GM18519 (cell line): ENCODE measurements at regions not wholly inside any gene's neighbourhood (a gene's known extent, or its start where the extent isn't known, plus 50 kb on each side); places are given as distances from the start of the nearest gene placed in this dataset.

ENCODE experiments used
- ATAC-seq: cut with Tn5 transposase; IDR thresholded peaks from one replicate; pipeline ENCODE4 v1.9.1; 2021; ENCODE audit warnings: mild to moderate bottlenecking, moderate library complexity; ENCODE audit not compliant: unreplicated experiment, low FRiP score

- no peak for ATAC-seq
These were observed 264.7 kb upstream of the SESN3 start for GRCh38 chr11:95495706-95496105.

DNA sequence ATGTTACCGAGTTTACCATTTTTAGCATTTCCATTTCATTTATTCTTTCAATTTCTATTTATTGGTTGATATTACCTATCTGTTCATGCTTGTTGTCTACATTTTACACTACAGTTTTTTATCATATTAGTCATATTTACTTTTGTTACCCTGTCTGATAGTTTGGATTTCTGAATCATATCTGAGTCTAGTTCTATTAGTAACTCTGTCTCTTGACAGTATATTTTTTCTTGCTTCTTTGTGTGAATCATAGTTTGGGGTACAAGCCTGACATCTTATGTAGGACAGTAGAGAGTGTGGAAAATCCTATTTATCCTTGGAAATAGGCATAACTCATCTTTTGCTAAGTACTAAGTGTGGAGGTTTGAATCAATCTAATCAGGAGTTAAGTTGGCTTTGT is 263.9 kb upstream of the SESN3 start:
- ATAC-seq: no peak

DNA sequence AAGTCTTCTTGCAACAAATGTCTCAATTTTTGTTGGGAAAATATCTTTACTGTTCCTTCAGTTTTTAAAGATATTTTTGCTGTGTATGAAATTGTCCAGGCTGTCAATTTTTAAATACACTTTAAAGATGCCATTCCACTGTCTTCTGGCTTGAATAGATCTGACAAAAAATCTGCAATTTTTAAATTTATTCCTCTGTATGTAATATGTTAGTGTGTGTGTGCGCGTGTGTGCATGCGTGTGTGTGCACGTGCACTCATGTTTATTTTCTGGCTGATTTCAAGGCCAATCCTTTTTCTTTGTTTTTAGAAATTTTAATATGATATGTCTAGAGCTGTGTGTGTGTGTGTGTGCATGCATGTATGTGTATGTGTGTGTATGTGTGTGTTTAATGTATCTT is 263.2 kb upstream of the SESN3 start:
- no peak for ATAC-seq

GRCh38 chr11:95490625-95491024 is 259.6 kb upstream of the SESN3 start:
- no peak for ATAC-seq

- no peak for ATAC-seq
These were observed 256.9 kb upstream of the SESN3 start for GRCh38 chr11:95487938-95488337.

DNA sequence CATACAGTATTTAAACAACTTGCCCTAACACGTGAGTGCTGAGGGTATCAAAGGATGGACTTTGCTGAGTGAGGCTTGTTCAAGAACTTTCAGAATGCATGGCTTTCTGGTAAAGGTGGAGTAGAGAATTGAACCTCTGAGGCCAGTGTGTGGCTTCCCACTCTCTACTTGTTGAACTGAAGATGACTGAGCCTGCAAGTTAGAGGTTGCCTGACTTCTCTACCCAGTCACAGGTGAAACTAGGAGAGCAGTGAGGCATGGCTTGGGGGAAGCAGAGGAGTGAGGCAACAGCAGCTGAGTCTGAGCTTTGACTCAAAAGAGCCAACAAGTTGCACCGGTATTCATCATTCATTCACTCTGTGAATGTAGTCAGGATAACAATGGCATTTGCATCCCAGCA is 256.4 kb upstream of the SESN3 start:
- peak; percentile 100 for ATAC-seq

- no peak for ATAC-seq
These were observed 256.0 kb upstream of the SESN3 start for GRCh38 chr11:95486979-95487378.

GRCh38 chr11:95486466-95486865 is 255.5 kb upstream of the SESN3 start:
- ATAC-seq: no peak

DNA sequence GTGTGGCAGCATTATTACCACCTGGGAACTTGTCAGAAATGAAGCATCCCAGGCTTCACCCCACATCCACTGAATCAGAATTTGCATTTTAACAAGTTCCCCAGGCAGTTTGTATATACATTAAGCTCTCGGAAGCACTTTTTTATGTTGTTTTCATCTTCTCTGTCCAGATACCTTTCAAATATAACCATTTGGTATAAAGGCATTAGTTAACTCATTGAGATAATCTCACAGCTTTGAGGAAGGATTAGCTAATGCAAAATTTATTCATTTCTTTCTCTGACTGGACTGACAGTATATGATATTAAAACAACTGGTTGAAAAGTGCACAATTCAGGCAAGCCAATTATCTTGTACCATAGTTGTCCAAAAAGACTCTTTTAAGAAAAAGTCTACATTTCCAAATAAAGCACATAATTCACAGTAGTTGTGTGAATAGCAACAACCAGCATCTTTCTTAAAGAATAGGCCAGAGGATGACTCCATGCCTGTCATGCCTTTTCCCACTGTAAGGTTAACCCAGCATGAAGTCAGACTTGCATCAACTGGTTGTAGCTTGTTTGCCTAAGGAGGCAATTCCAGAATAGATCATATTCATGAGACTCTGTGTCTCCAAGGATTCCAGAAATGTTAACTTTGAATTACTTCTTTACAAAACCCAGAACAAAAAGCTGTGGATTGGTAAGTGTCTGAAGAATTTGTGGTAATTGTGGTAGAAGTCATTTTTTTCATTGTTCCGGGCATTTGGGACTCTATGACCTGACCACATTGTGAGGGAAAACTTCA is 254.3 kb upstream of the SESN3 start:
- no peak for ATAC-seq

- ATAC-seq: no peak
These were observed 252.3 kb upstream of the SESN3 start for GRCh38 chr11:95483339-95483738.

DNA sequence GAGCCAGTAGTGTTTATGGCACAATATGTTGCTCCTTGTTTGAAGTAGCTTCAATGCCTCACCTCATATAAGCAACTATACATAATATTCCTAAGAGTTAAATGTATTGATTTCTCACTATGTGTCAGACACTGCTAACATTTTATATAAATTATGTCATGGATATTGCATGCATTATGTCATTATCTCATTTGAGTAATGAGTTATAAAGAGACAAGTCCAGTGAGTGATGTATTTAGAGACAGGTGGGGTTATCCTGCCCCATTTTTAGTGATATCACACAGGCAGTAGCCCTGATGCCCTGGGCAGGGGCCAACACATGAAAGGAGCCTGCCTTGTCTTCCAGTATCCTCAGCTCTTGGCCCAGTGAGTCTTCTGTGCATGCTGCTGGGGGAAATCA is 247.0 kb upstream of the SESN3 start:
- ATAC-seq: no peak

DNA sequence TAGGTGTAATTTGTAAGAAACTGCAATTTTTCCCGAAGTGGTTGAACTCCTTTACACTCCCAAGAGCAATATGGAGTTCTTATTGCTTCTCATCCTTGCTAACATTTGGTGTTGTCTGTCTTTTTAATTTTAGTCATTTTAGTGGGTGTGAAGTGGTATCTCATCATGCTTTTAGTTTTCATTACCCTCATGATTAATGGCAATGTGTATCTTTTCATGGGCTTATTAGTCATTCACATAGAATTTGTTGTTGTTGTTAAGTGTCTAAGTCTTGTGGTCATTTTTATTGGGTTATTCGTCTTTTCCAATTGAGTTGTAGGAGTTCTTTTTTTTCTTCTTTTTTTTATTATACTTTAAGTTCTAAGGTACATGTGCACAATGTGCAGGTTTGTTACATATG is 238.3 kb upstream of the SESN3 start:
- no peak for ATAC-seq

- ATAC-seq: no peak
These were observed 235.4 kb upstream of the SESN3 start for GRCh38 chr11:95466416-95466815.

DNA sequence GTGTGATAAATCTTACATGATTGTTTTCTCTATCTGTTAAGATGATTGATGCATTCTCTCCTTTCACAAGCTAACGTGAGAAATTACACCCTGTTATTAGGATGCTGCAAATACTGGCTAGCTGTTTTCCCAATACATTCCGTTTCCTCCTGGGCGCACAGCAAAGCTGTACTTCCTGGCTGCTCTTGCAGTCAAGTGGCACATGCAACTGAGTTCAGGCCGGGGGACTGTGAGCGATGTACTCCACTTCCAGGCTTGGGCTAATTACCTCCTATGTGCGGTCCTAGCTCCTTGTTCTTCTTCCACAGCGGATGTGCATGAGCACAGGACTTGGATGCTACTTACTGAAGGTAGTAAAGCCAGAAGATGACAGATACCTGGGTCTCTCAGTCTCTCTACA is 234.9 kb upstream of the SESN3 start:
- ATAC-seq: no peak

DNA sequence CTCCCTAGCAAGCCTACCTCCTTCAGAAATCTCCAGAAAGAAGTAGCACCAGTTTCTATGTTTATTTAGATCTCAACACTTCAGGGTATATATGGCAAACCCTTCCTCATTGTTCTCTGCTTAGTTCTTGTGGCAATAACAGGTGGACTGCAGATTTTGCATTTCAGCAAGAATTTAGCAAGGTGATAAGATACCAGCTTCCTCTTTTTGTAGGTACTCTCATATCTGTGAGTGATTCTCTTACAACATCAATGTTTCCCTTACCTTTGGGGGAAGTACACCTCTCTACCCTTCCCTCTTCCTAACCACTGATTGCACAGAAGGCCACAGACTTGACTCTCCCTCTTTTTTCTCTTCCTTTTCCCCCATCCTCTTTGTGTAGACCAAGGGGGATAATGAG is 230.9 kb upstream of the SESN3 start:
- ATAC-seq: no peak

- no peak for ATAC-seq
These were observed 230.3 kb upstream of the SESN3 start for GRCh38 chr11:95461348-95461747.

- ATAC-seq: no peak
These were observed 228.5 kb upstream of the SESN3 start for GRCh38 chr11:95459291-95460042.

GRCh38 chr11:95456714-95457491 is 225.9 kb upstream of the SESN3 start:
- no peak for ATAC-seq

DNA sequence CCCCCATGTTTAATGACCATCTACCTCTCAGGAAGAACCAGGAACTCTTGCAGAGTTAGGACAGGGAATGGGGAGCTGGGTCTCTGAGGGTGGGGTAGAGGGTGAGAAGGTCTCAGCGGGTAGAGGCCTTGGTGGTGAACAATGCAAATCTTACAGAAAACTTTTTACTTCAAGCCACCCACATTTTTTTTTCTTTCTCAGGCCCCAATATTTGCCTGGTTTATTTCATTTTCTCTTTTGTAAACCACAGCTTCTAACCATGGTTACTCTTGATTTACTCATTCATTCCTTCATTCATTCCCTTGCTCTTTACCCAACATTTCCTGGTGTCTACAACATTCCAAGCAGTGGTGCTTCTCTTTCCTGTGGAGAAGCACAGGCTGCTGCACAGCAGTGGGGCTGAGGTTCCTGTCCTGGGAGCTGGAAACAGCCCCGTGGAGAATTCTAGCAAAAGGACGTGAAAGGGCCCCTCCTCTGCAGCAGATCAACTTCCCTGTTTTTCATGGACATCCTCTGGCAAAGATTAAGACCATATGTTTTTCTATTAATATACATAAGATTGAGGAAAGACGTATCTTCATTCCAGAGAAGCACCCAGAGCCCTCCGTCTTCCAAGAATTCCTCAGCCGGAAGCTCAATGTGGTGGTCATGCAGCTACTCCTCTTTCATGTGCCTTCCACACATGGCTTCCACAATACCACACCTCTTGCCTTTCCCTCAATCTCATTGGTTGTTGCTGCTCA is 224.4 kb upstream of the SESN3 start:
- ATAC-seq: no peak

DNA sequence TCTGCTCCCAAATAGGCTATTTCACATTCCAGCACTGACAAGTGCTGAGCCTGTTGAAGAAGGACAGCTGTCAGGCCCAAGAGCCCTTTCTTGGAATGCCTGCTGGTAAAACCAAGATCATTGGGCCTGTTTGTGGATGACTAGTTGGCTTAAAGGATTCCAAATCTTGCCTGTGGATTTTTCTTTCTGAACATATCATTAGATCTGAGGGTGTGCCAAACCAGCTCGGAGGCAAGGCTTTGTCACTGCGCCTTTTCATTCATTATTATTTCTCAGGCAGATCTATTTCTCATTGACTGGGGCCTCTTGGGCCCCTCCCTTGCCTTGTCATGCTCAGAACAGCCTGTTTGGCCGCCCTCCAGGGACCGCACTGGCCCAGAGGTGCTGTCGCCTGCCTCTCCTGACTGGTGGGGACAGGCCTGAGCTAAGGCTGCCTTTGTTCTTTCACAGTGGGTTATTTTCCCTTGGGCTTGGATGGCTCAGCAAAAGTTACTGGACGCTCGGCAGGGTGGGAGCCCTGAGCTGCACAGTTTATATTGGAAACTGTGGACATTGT is 222.7 kb upstream of the SESN3 start:
- ATAC-seq: no peak
